H1 (cell line): ENCODE measurements at regions not wholly inside any gene's neighbourhood (a gene's known extent, or its start where the extent isn't known, plus 50 kb on each side); places are given as distances from the start of the nearest gene placed in this dataset.

ENCODE experiments used
- CTCF ChIA-PET: fragments of 300-600 bp; sonication (Branson Sonifier 250); formaldehyde crosslinking; loops from one replicate; lab custom pipeline; 2021; ENCODE audit not compliant: partially characterized antibody; lab: Charles Lee
- POLR2A ChIA-PET: fragments of 300-600 bp; sonication (Branson Sonifier 250); formaldehyde crosslinking; loops from one replicate; lab custom pipeline; 2021; ENCODE audit warnings: inconsistent platforms; ENCODE audit not compliant: partially characterized antibody; lab: Charles Lee
- DNase-seq, 2 experiments: peaks; one replicate each; pipeline versions ENCODE4 v3.0.0 to v3.0.0-alpha.2; 2010 to 2022; ENCODE audit warnings: low spot score in 2 of 2, low read depth in 1 of 2, mixed read lengths in 1 of 2
- FAIRE-seq: peaks from 2 replicates; lab custom pipeline; 2011; peaks lifted over from hg19 to GRCh38; lab: Jason Lieb, UNC
- H2AFZ ChIP-seq: 2 replicates; pipeline ENCODE4 v1.8.1; 2012; ENCODE audit warnings: low read length, inconsistent platforms
- H2AK5ac ChIP-seq: 2 replicates; pipeline ENCODE4 v1.6.1; 2013; ENCODE audit warnings: low read depth, low read length
- H2BK120ac ChIP-seq: replicated peaks from 2 replicates; pipeline ENCODE3; 2013; ENCODE audit warnings: low read depth, low read length, inconsistent platforms
- H2BK12ac ChIP-seq: 2 replicates; pipeline ENCODE4 v1.6.1; 2013; ENCODE audit warnings: low read depth, low read length
- H2BK15ac ChIP-seq: 2 replicates; pipeline ENCODE4 v1.6.1; 2013; ENCODE audit warnings: low read length
- H2BK20ac ChIP-seq: 2 replicates; pipeline ENCODE4 v1.6.1; 2013; ENCODE audit warnings: low read length
- H2BK5ac ChIP-seq: 2 replicates; pipeline ENCODE4 v1.6.1; 2013; ENCODE audit warnings: low read depth, low read length
- H3K14ac ChIP-seq: 2 replicates; pipeline ENCODE4 v1.6.1; 2013; ENCODE audit warnings: inconsistent platforms; ENCODE audit not compliant: insufficient read length
- H3K18ac ChIP-seq: 2 replicates; pipeline ENCODE4 v1.6.1; 2013; ENCODE audit warnings: low read length; ENCODE audit errors: extremely low read depth
- H3K23ac ChIP-seq: 2 replicates; pipeline ENCODE4 v1.6.1; 2013; ENCODE audit warnings: inconsistent platforms; ENCODE audit not compliant: insufficient read length
- H3K23me2 ChIP-seq: 2 replicates; pipeline ENCODE4 v1.6.1; 2013; ENCODE audit warnings: low read depth, low read length
- H3K27ac ChIP-seq: 2 replicates; pipeline ENCODE4 v1.6.1; 2011; ENCODE audit warnings: low read depth, low read length, inconsistent platforms
- H3K27me3 ChIP-seq, 4 experiments: replicated peaks in 1 of 4; 1 replicate in 1 of 4; 2 replicates in 3 of 4; pipeline versions ENCODE4 v1.6.1 to v1.8.1; 2011 to 2013; ENCODE audit warnings: low read length in 3 of 4, mild to moderate bottlenecking in 3 of 4, inconsistent platforms in 2 of 4, mixed read lengths in 2 of 4, moderate library complexity in 1 of 4; ENCODE audit not compliant: control insufficient read depth in 3 of 4, insufficient read depth in 3 of 4; ENCODE audit errors: extremely low read depth in 1 of 4
- H3K36me3 ChIP-seq, 4 experiments: 2 replicates each; pipeline versions ENCODE4 v1.6.1 to v1.8.1; 2011 to 2013; ENCODE audit warnings: mild to moderate bottlenecking in 4 of 4, low read length in 3 of 4, moderate library complexity in 2 of 4, control low read depth in 1 of 4, inconsistent platforms in 1 of 4; ENCODE audit not compliant: insufficient read depth in 4 of 4, control insufficient read depth in 2 of 4
- H3K4ac ChIP-seq: replicated peaks from 2 replicates; pipeline ENCODE3; 2013; ENCODE audit warnings: low read length, low read depth, mixed read lengths, inconsistent platforms; ENCODE audit not compliant: insufficient read length
- H3K4me1 ChIP-seq, 4 experiments: replicated peaks in 1 of 4; 1 replicate in 1 of 4; 2 replicates in 3 of 4; pipeline versions ENCODE4 v1.6.1 to v1.8.1; 2011 to 2013; ENCODE audit warnings: low read length in 3 of 4, inconsistent platforms in 2 of 4, mixed read lengths in 1 of 4; ENCODE audit not compliant: insufficient read depth in 4 of 4, control insufficient read depth in 3 of 4
- H3K4me2 ChIP-seq, 2 experiments: 2 replicates each; pipeline versions ENCODE4 v1.6.1 to v1.8.1; 2011 to 2013; ENCODE audit warnings: low read depth in 2 of 2, low read length in 2 of 2, control low read depth in 1 of 2, inconsistent platforms in 1 of 2, mild to moderate bottlenecking in 1 of 2; ENCODE audit not compliant: insufficient read depth in 1 of 2
- H3K4me3 ChIP-seq, 4 experiments: fragments of 200-600, 300-600 bp in 1 of 4; sonication (generic), shearing (Covaris generic), sonication (Bioruptor Twin) in 1 of 4; 2 replicates each; pipeline versions ENCODE4 v1.5.1 to v1.8.1; 2011 to 2016; ENCODE audit warnings: low read length in 4 of 4, low read depth in 3 of 4, control low read depth in 2 of 4, inconsistent platforms in 2 of 4, mild to moderate bottlenecking in 2 of 4, mixed read lengths in 1 of 4, moderate library complexity in 1 of 4; ENCODE audit not compliant: insufficient read depth in 2 of 4; ENCODE audit errors: extremely low read depth in 1 of 4
- H3K56ac ChIP-seq: replicated peaks from 2 replicates; pipeline ENCODE3; 2013; ENCODE audit warnings: low read depth, mild to moderate bottlenecking, mixed read lengths, low read length, inconsistent platforms; ENCODE audit not compliant: insufficient read length
- H3K79me1 ChIP-seq: 2 replicates; pipeline ENCODE4 v1.6.1; 2013; ENCODE audit warnings: low read depth, low read length, control low read depth
- H3K79me2 ChIP-seq, 2 experiments: 2 replicates each; pipeline versions ENCODE4 v1.6.1 to v1.8.1; 2012 to 2013; ENCODE audit warnings: low read length in 2 of 2, mild to moderate bottlenecking in 2 of 2, inconsistent platforms in 1 of 2; ENCODE audit not compliant: insufficient read depth in 2 of 2, control insufficient read depth in 1 of 2
- H3K9ac ChIP-seq, 4 experiments: replicated peaks in 1 of 4; 1 replicate in 1 of 4; 2 replicates in 3 of 4; pipeline versions ENCODE4 v1.6.1 to v1.8.1; 2011 to 2013; ENCODE audit warnings: low read depth in 3 of 4, low read length in 3 of 4, control low read depth in 2 of 4, mild to moderate bottlenecking in 2 of 4, moderate library complexity in 2 of 4, inconsistent platforms in 1 of 4; ENCODE audit errors: extremely low read depth in 1 of 4
- H3K9me3 ChIP-seq, 2 experiments: 2 replicates each; pipeline versions ENCODE4 v1.6.1 to v1.8.1; 2012 to 2013; ENCODE audit warnings: mild to moderate bottlenecking in 2 of 2, moderate library complexity in 2 of 2, control low read depth in 1 of 2, inconsistent platforms in 1 of 2, low read depth in 1 of 2, low read length in 1 of 2, mixed read lengths in 1 of 2; ENCODE audit not compliant: insufficient read depth in 2 of 2
- H4K20me1 ChIP-seq, 2 experiments: replicated peaks in 1 of 2; 2 replicates each; pipeline versions ENCODE3 to v1.8.1; 2011 to 2013; ENCODE audit warnings: inconsistent platforms in 2 of 2, low read length in 2 of 2, mild to moderate bottlenecking in 1 of 2; ENCODE audit not compliant: insufficient read depth in 2 of 2, control insufficient read depth in 1 of 2
- H4K5ac ChIP-seq: 2 replicates; pipeline ENCODE4 v1.6.1; 2013; ENCODE audit warnings: low read length, low read depth, mixed read lengths, inconsistent platforms; ENCODE audit not compliant: insufficient read length
- H4K8ac ChIP-seq: 2 replicates; pipeline ENCODE4 v1.8.0; 2013; ENCODE audit warnings: mild to moderate bottlenecking, moderate library complexity, low read length, inconsistent platforms; ENCODE audit not compliant: insufficient read depth; ENCODE audit errors: extremely low read depth
- H4K91ac ChIP-seq: replicated peaks from 2 replicates; pipeline ENCODE3; 2013; ENCODE audit warnings: low read length, mixed read lengths, inconsistent platforms; ENCODE audit not compliant: insufficient read length
- TAF1 ChIP-seq: IDR thresholded peaks from 2 replicates; pipeline ENCODE4 v1.6.1; 2011; ENCODE audit warnings: mild to moderate bottlenecking, low read depth, low read length
- WGBS, 2 experiments: shearing (Covaris generic) in 1 of 2; methylation state at CpG; one replicate each; pipeline versions ENCODE4 v1.1.6 to v1.1.7; 2013 to 2015; ENCODE audit warnings: low lambda C conversion rate in 2 of 2, mixed read lengths in 2 of 2, inconsistent platforms in 1 of 2, low coverage in 1 of 2, missing lambda C conversion rate in 1 of 2; ENCODE audit not compliant: insufficient replicate concordance in 2 of 2, insufficient coverage in 1 of 2, insufficient read length in 1 of 2; ENCODE audit errors: extremely low coverage in 1 of 2, missing lambda C conversion rate in 1 of 2; 5-methylcytosine and 5-hydroxymethylcytosine counted together
- TF ChIP-seq, protein P1 (sequence below): IDR thresholded peaks from 2 replicates; pipeline ENCODE4 v1.6.1; 2012; ENCODE audit warnings: low read length, inconsistent platforms

DNA sequence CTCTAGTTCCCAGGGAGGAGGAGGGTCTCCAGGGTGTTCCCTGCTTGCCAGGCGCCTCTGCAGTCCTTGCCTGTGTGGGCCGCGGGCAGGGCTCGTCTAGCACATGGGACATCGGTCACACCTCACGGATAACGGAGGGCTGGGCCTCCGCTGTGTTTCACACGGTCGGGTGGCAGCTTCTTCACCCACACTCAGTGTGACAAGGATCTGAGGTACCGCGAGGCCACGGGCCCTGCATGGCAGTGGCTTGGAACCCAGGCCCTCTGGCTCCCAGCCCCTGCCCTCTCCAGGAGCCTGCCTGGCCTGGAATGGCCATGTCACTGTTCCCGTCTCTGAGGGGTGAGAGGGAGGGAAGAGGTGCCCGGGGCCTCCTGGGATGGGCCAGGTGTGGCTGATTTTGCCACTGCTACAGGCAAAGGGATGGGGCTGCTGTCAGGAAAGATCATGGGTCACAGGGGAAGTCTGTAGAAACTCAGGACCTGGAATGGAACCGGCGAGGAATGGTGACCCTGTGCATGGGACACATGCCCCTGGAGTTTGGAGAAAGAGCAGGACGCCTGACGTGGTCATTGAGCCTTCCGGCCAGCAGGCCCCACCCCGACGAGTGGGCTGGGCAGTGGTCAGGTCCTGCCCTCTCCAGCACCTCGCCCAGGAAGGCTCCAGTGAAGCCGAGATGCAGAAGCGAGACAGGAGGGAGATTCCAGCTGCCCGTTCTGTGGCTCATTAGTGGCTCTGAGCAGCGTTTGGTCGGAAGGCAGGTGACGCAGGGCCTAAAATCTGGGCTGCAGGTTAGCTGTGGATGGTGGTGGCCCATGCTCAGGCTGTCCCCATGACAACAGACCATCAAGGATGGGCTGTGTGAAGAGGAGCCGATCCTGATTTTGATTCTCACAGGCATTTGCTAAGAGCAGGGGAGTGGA, 76.5 kb upstream of the GSE1 start:
- peaks cover 8 to 9% of the 10 kb centered on the region in 2 experiments; a peak in 3 of 4 replicates for H3K9me3 ChIP-seq
- no peak overlapping the region for H2AFZ ChIP-seq
- H2BK120ac ChIP-seq: no peak overlapping the region
- H3K4me2 ChIP-seq: no peak overlapping the region
- peak overlapping the region; percentile 49; the same call in 1 of the 2 replicates for H2BK15ac ChIP-seq
- H3K27ac ChIP-seq: no peak overlapping the region
- ChIA-PET POLR2A (interaction anchor here (0.7 to 2.3 kb wide), 2 partner anchors 17 to 45 kb away, joined by 3 to 6 read pairs; no protein-coding TSS in a partner anchor), CTCF (interaction anchor here (0.9 to 12.9 kb wide), 13 partner anchors 9 to 168 kb away, joined by 3 to 153 read pairs (median 5); no protein-coding TSS in a partner anchor)
- H4K8ac ChIP-seq: peak overlapping the region; percentile 12; the same call in 1 of the 2 replicates
- no peaks in the 10 kb centered on the region for H4K20me1 ChIP-seq
- H3K23me2 ChIP-seq: no peaks in the 10 kb centered on the region; the same call in 1 of the 2 replicates
- no peak for FAIRE-seq
- no peak overlapping the region for H3K9ac ChIP-seq
- H3K79me1 ChIP-seq: no peaks in the 10 kb centered on the region; the same call in 1 of the 2 replicates
- no peak overlapping the region for H3K4ac ChIP-seq
- H2BK5ac ChIP-seq: no peak overlapping the region
- H3K4me1 ChIP-seq: peaks cover 0 to 5% (median 3%) of the 10 kb centered on the region in 4 experiments; a peak in 5 of 7 replicates
- no peak for DNase-seq
- no peak overlapping the region for H3K4me3 ChIP-seq
- H3K36me3 ChIP-seq: no peaks in the 10 kb centered on the region
- no peak overlapping the region for H3K23ac ChIP-seq
- 92% methylated on average over 28 of the region's 30 CpGs; no CpG with 5 or more reads in 1 of the 2 experiments for WGBS, 2 experiments
- H4K5ac ChIP-seq: no peak overlapping the region
- H4K91ac ChIP-seq: no peak overlapping the region
- H2BK12ac ChIP-seq: 0 out of 2 replicates have a peak overlapping the region, but pooled peaks have one; percentile 50
- H3K14ac ChIP-seq: no peak overlapping the region
- peak overlapping the region; percentile 5; the same call in 1 of the 2 replicates for H2AK5ac ChIP-seq
- no peak overlapping the region for H2BK20ac ChIP-seq
- no peak overlapping the region for H3K18ac ChIP-seq
- no peaks in the 10 kb centered on the region for H3K79me2 ChIP-seq
- no peak overlapping the region for H3K56ac ChIP-seq
- H3K27me3 ChIP-seq: no peaks in the 10 kb centered on the region
- TF ChIP-seq TAF1: no peak
- TF ChIP-seq, protein P1, sequence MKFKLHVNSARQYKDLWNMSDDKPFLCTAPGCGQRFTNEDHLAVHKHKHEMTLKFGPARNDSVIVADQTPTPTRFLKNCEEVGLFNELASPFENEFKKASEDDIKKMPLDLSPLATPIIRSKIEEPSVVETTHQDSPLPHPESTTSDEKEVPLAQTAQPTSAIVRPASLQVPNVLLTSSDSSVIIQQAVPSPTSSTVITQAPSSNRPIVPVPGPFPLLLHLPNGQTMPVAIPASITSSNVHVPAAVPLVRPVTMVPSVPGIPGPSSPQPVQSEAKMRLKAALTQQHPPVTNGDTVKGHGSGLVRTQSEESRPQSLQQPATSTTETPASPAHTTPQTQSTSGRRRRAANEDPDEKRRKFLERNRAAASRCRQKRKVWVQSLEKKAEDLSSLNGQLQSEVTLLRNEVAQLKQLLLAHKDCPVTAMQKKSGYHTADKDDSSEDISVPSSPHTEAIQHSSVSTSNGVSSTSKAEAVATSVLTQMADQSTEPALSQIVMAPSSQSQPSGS: no peak
